ENCODE measurements at regions not wholly inside any gene's neighbourhood (a gene's known extent, or its start where the extent isn't known, plus 50 kb on each side); places are given as distances from the start of the nearest gene placed in this dataset.

DNA sequence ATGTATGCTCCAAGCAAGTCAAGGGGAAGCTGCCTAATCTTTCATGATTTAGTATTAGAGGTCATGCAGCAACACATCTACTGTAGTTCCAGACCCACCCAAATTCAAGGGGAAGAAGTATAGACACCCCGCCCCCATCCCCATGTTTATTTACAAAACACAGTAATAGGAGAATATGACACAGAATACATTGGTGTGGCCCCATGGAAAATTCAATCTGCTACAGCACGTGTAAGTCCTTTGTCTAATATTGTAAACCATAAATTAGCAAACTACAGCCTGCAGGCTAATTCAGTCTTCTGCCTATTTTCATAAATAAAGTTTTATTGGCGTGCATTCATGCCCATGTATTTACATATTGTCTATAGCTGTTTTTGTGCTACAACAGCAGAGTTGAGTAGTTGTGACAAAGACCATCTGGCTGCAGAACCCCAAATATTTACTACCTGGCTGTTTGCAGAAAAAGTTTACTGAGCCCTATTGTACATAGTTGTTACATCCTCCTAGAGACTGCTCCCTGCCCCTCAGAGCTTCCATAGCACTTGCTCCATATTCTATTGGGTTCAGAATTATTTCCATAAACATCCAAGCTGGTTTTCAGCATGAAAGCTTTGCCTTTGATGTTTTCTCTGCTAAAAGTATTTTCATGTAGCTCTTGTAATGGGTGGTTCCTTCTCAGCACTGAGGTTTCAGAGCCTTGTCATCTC lies 326.8 kb upstream of the CPEB2 start:
- H3K27me3 Mint-ChIP-seq = no peaks in the 10 kb centered on the region
- no peak overlapping the region for H3K4me3 Mint-ChIP-seq
- no peaks in the 10 kb centered on the region for H3K36me3 Mint-ChIP-seq
- peaks cover 4 to 8% of the 10 kb centered on the region in 2 donors for H3K9me3 Mint-ChIP-seq
- DNase-seq (no peak), ATAC-seq (replicated peaks) (no peak)
- no peak overlapping the region for H3K27ac Mint-ChIP-seq
- no peaks in the 10 kb centered on the region for H3K4me1 Mint-ChIP-seq

DNA sequence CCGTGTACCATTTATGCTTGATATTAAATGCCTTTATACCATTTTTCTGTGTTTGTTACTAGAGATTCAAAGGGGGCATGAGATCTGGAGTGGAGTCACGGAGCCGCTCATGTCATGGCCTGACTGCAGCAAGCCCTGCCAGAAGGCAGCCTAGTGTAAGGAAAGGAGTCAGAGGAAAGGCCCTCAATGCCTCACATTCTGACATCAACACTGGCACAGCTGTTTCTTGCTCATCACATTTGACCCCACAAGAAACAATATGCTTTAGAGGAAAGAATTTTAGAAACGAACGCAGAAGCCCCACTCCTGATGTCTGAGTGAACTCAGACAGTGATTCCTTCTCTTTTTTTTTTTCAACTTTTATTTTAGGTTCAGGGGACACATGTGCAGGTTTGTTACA lies 322.4 kb upstream of the CPEB2 start:
- no peak for ATAC-seq (replicated peaks)
- Mint-ChIP-seq H3K4me3 (no peak overlapping the region), H3K36me3 (no peaks in the 10 kb centered on the region), H3K27ac (no peak overlapping the region), H3K27me3 (no peaks in the 10 kb centered on the region), H3K4me1 (no peaks in the 10 kb centered on the region), H3K9me3 (peaks cover 5 to 9% of the 10 kb centered on the region in 2 donors)
- no peak for DNase-seq

DNA sequence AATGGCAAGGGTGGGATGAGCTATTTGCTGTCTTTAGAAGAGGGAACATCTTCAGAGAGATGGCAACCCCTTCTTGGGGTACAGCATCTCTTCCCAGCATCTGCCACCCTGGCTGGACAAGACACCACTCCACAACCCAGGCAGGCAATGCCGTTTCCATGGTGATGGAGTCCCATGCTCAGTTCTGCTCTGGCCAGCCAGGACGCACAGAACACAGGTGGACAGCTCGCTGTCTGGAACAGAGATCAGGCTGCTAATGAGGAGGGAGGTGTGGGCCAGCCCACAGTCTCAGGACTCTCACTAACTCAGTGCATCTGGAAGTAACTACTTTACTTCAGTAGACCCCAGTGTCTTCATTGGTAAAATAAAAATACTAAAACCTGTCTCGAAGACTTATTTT lies 321.0 kb upstream of the CPEB2 start:
- Mint-ChIP-seq H3K4me3 (no peak overlapping the region), H3K27ac (no peak overlapping the region), H3K36me3 (no peaks in the 10 kb centered on the region), H3K4me1 (no peaks in the 10 kb centered on the region), H3K27me3 (no peaks in the 10 kb centered on the region), H3K9me3 (peaks cover 5 to 9% of the 10 kb centered on the region in 2 donors)
- DNase-seq = no peak
- ATAC-seq (replicated peaks) = no peak

- H3K4me3 Mint-ChIP-seq = no peak overlapping the region
- no peaks in the 10 kb centered on the region for H3K4me1 Mint-ChIP-seq
- H3K9me3 Mint-ChIP-seq = peaks cover 8 to 11% of the 10 kb centered on the region in 2 donors
- H3K27ac Mint-ChIP-seq = no peak overlapping the region
- no peaks in the 10 kb centered on the region for H3K27me3 Mint-ChIP-seq
- DNase-seq (no peak), ATAC-seq (replicated peaks) (no peak)
- no peaks in the 10 kb centered on the region for H3K36me3 Mint-ChIP-seq
These were observed 308.6 kb upstream of the CPEB2 start for GRCh38 chr4:14693728-14694127.

GRCh38 chr4:14695095-14695845 lies 307.0 kb upstream of the CPEB2 start:
- H3K4me3 Mint-ChIP-seq = no peak overlapping the region
- peaks cover 8 to 11% of the 10 kb centered on the region in 2 donors for H3K9me3 Mint-ChIP-seq
- ATAC-seq (replicated peaks) (no peak), DNase-seq (no peak)
- H3K27ac Mint-ChIP-seq = no peak overlapping the region
- no peaks in the 10 kb centered on the region for H3K4me1 Mint-ChIP-seq
- no peaks in the 10 kb centered on the region for H3K36me3 Mint-ChIP-seq
- peaks cover 3% of the 10 kb centered on the region in 2 donors for H3K27me3 Mint-ChIP-seq

GRCh38 chr4:14700083-14700482 lies 302.2 kb upstream of the CPEB2 start:
- no peak for ATAC-seq (replicated peaks)
- Mint-ChIP-seq H3K4me3 (no peak overlapping the region), H3K9me3 (peaks cover 0 to 2% of the 10 kb centered on the region in 2 donors), H3K27ac (peak overlapping the region; percentile 22), H3K4me1 (no peaks in the 10 kb centered on the region), H3K27me3 (peaks cover 6 to 7% of the 10 kb centered on the region in 2 donors), H3K36me3 (no peaks in the 10 kb centered on the region)
- DNase-seq = no peak

DNA sequence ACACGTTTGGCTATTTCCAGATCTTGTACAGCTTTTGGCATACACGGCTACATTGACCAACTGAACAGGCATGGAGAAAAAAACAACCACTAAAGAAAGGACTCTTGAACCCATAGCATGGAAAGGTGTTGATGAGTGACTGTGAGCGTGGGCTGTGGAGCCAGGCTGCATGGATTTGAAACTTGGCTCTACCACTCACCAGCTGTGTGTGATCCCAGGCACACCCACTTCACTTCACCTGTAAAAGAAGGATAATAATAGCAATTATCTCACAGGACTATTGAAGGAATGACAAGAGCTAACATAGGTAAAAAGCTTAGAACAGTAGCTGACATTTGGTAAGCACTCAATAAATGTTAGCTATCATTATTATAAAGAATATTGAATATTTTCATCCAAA lies 301.7 kb upstream of the CPEB2 start:
- no peak for ATAC-seq (replicated peaks)
- no peak overlapping the region for H3K4me3 Mint-ChIP-seq
- H3K4me1 Mint-ChIP-seq = no peaks in the 10 kb centered on the region
- peaks cover 6 to 7% of the 10 kb centered on the region in 2 donors for H3K27me3 Mint-ChIP-seq
- no peak overlapping the region for H3K27ac Mint-ChIP-seq
- no peak for DNase-seq
- peaks cover 0 to 2% of the 10 kb centered on the region in 2 donors for H3K9me3 Mint-ChIP-seq
- no peaks in the 10 kb centered on the region for H3K36me3 Mint-ChIP-seq

GRCh38 chr4:14701389-14701788 lies 300.9 kb upstream of the CPEB2 start:
- DNase-seq (no peak), ATAC-seq (replicated peaks) (no peak)
- Mint-ChIP-seq H3K4me1 (no peaks in the 10 kb centered on the region), H3K36me3 (no peaks in the 10 kb centered on the region), H3K4me3 (no peak overlapping the region), H3K27me3 (peaks cover 6 to 7% of the 10 kb centered on the region in 2 donors), H3K9me3 (peaks cover 0 to 2% of the 10 kb centered on the region in 2 donors), H3K27ac (no peak overlapping the region)

- Mint-ChIP-seq H3K4me1 (no peaks in the 10 kb centered on the region), H3K27me3 (peaks cover 6 to 7% of the 10 kb centered on the region in 2 donors), H3K36me3 (no peaks in the 10 kb centered on the region), H3K4me3 (no peak overlapping the region), H3K27ac (no peak overlapping the region), H3K9me3 (peaks cover 0 to 2% of the 10 kb centered on the region in 2 donors)
- ATAC-seq (replicated peaks) = no peak
- no peak for DNase-seq
These were observed 300.4 kb upstream of the CPEB2 start for GRCh38 chr4:14701896-14702295.

GRCh38 chr4:14708574-14708973 lies 293.7 kb upstream of the CPEB2 start:
- H3K36me3 Mint-ChIP-seq = no peaks in the 10 kb centered on the region
- H3K27me3 Mint-ChIP-seq = peaks cover 6 to 10% of the 10 kb centered on the region in 2 donors
- no peaks in the 10 kb centered on the region for H3K9me3 Mint-ChIP-seq
- ATAC-seq (replicated peaks) = no peak
- no peak for DNase-seq
- no peak overlapping the region for H3K4me3 Mint-ChIP-seq
- no peak overlapping the region for H3K27ac Mint-ChIP-seq
- H3K4me1 Mint-ChIP-seq = no peaks in the 10 kb centered on the region

DNA sequence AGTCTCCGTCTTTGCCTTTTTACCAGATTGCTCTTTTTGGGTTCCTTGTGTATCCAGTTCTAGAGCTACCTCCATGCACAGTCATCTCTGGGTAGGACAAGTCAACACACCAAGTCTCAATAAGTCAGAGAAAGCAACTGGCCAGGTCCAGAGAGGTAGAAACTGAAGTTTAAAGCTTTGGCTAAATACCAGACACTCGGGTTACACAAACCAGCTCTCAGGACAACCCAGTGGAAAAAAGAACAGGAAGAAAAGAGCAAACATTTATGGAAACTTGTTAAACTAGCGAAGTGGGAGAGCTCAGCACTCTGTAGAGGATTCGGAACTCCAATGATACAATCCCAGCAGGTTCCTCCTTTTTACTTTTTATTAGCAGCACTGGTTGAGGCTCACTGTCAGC lies 291.0 kb upstream of the CPEB2 start:
- ATAC-seq (replicated peaks) (no peak), DNase-seq (no peak)

DNA sequence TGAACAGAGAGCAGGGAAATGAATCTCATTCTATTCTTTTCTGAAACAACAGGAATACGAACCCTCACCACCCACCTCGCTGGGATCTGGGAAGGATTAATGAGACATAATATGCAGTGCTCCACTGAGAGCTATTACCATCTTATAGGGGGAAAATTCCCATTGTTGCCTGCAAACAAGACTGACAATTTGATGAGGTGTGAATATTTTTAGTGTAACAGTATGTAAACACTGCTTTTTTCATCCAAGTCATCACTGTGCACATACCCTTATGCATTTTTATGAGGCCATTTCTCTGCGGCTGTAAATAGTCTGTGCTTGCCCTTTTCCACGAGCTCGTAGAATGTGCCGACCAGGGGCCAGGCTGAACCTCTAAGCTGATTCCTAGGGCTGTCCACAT lies 285.6 kb upstream of the CPEB2 start:
- DNase-seq = no peak
- no peaks in the 10 kb centered on the region for H3K36me3 Mint-ChIP-seq
- ATAC-seq (replicated peaks) = no peak
- no peaks in the 10 kb centered on the region for H3K4me1 Mint-ChIP-seq
- H3K9me3 Mint-ChIP-seq = peaks cover 5 to 6% of the 10 kb centered on the region in 2 donors
- no peak overlapping the region for H3K27ac Mint-ChIP-seq
- no peak overlapping the region for H3K4me3 Mint-ChIP-seq
- peaks cover 0 to 18% of the 10 kb centered on the region in 2 donors for H3K27me3 Mint-ChIP-seq

More for the DNA sequence above, 291.0 kb upstream of the CPEB2 start:
- H3K9me3 Mint-ChIP-seq = no peaks in the 10 kb centered on the region
- H3K36me3 Mint-ChIP-seq = no peaks in the 10 kb centered on the region
- no peaks in the 10 kb centered on the region for H3K4me1 Mint-ChIP-seq
- peaks cover 6 to 10% of the 10 kb centered on the region in 2 donors for H3K27me3 Mint-ChIP-seq
- no peak overlapping the region for H3K4me3 Mint-ChIP-seq
- H3K27ac Mint-ChIP-seq = no peak overlapping the region

DNA sequence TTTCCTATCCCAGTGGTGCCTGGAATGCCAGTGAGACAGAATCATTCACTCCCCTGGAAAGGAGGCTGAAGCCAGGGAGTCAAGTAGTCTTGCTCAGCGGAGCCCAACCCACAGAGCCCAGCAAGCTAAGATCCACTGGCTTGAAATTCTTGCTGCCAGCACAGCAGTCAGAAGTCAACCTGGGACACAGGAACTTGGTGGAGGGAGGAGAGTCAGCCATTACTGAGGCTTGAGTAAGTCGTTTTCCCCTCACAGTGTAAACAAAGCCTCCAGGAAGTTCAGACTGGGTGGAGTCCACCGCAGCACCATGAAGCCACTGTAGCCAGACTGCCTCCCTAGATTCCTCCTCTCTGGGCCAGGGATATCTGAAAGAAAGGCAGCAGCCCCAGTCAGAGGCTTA lies 283.2 kb upstream of the CPEB2 start:
- Mint-ChIP-seq H3K36me3 (no peaks in the 10 kb centered on the region), H3K27ac (no peak overlapping the region), H3K4me3 (no peak overlapping the region), H3K9me3 (peaks cover 5 to 8% of the 10 kb centered on the region in 2 donors), H3K27me3 (peaks cover 0 to 19% of the 10 kb centered on the region in 2 donors), H3K4me1 (no peaks in the 10 kb centered on the region)
- ATAC-seq (replicated peaks) (no peak), DNase-seq (no peak)

- no peaks in the 10 kb centered on the region for H3K36me3 Mint-ChIP-seq
- no peak overlapping the region for H3K27ac Mint-ChIP-seq
- no peak for DNase-seq
These were observed 275.8 kb upstream of the CPEB2 start for GRCh38 chr4:14726441-14726840.

DNA sequence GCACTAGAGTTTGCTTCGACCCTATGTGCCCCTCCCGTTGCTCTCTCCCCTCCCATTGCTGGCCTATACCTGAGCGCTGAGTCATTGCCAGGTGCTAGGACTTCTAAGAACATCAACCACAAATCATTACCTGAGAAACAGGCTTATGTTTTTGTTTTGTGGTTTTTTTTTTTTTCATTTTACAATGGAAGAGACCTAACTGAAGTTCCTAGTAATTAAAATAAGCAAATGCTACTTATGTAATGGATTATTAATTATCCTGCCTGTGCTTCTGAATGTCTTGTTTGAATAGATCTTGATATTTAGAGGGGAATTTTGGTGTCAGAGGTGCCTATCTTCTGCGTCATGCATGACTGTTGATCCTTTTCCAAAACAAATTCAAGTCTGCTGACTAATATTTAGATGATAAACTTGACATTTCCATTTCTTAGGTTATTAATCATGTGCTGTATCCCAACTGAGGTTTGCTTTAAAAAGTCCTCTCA lies 275.4 kb upstream of the CPEB2 start:
- no peaks in the 10 kb centered on the region for H3K4me1 Mint-ChIP-seq

More at GRCh38 chr4:14726441-14726840, 275.8 kb upstream of the CPEB2 start:
- Mint-ChIP-seq H3K27me3 (peaks cover 0 to 3% of the 10 kb centered on the region in 2 donors), H3K4me1 (no peaks in the 10 kb centered on the region), H3K9me3 (peaks cover 3 to 8% of the 10 kb centered on the region in 2 donors), H3K4me3 (no peak overlapping the region)
- no peak for ATAC-seq (replicated peaks)

More for the DNA sequence above, 275.4 kb upstream of the CPEB2 start:
- DNase-seq = no peak
- no peaks in the 10 kb centered on the region for H3K36me3 Mint-ChIP-seq
- H3K27me3 Mint-ChIP-seq = no peaks in the 10 kb centered on the region
- H3K9me3 Mint-ChIP-seq = peaks cover 0 to 6% of the 10 kb centered on the region in 2 donors
- no peak overlapping the region for H3K27ac Mint-ChIP-seq
- no peak for ATAC-seq (replicated peaks)
- no peak overlapping the region for H3K4me3 Mint-ChIP-seq

All from stimulated activated naive B cell treated with anti-CD40 and anti-IgM and Interleukin-4, amounts not matched to agents 10 μg/mL and 1 μg/mL and 100 μg/mL, for 72 hours (primary cell).